Heart right ventricle (tissue), 16 donors: ENCODE measurements at regions not wholly inside any gene's neighbourhood (a gene's known extent, or its start where the extent isn't known, plus 50 kb on each side); places are given as distances from the start of the nearest gene placed in this dataset.

Experiments used
- ATAC-seq, 8 donors: fragments of 200-7000 bp; cut with Tn5 transposase; one replicate each; pipeline ENCODE4 v1.9.1; 2020; ENCODE audit warnings: mild to moderate bottlenecking in 8 of 8, moderate library complexity in 8 of 8, moderate number of reproducible peaks in 1 of 8
- DNase-seq, 2 donors: peaks; one replicate each; pipeline ENCODE4 v3.0.0-alpha.2; 2020
- H3K27ac ChIP-seq, 10 donors: fragments of 200-600 bp; sonication (generic) in 2 of 10; one replicate each; pipeline versions ENCODE4 v1.5.0 to v1.8.0; 2020 to 2022; ENCODE audit warnings: mild to moderate bottlenecking in 3 of 10
- H3K27me3 ChIP-seq, 7 donors: fragments of 200-600 bp; one replicate each; pipeline ENCODE4 v1.8.0; 2021 to 2022; ENCODE audit warnings: mild to moderate bottlenecking in 2 of 7
- H3K36me3 ChIP-seq, 9 donors: fragments of 200-600 bp; sonication (generic) in 1 of 9; one replicate each; pipeline versions ENCODE4 v1.5.0 to v1.8.0; 2020 to 2022; ENCODE audit warnings: mild to moderate bottlenecking in 2 of 9
- H3K4me1 ChIP-seq, 9 donors: fragments of 200-600 bp; sonication (generic) in 1 of 9; one replicate each; pipeline versions ENCODE4 v1.5.0 to v1.8.0; 2020 to 2022; ENCODE audit warnings: mild to moderate bottlenecking in 4 of 9
- H3K4me3 ChIP-seq, 10 donors: fragments of 200-600 bp; sonication (generic) in 2 of 10; one replicate each; pipeline versions ENCODE4 v1.5.0 to v1.8.0; 2020 to 2022; ENCODE audit warnings: mild to moderate bottlenecking in 7 of 10, moderate library complexity in 2 of 10
- H3K9me3 ChIP-seq, 11 donors: fragments of 200-600 bp in 10 of 11; sonication (generic) in 2 of 11; one replicate each; pipeline versions ENCODE4 v1.5.0 to v1.8.0; 2013 to 2022; ENCODE audit warnings: mild to moderate bottlenecking in 2 of 11, control low read depth in 1 of 11, moderate library complexity in 1 of 11
- CTCF ChIP-seq, 9 donors: fragments of 200-600 bp; sonication (generic) in 2 of 9; IDR thresholded peaks; one replicate each; pipeline versions ENCODE4 v1.5.0 to v1.8.0; 2021 to 2022; ENCODE audit warnings: antibody characterized with exemption in 9 of 9, mild to moderate bottlenecking in 5 of 9, moderate library complexity in 1 of 9
- WGBS, 2 donors: extraction: QIAGEN DNeasy Blood & Tissue Kit; methylation state at CpG; one replicate each; pipeline ENCODE4 v1.1.7; 2013; ENCODE audit warnings: inconsistent platforms in 1 of 2; 5-methylcytosine and 5-hydroxymethylcytosine counted together
- intact Hi-C, 10 donors: fragments of 100-400 bp; cut with DNase I; formaldehyde crosslinking; loops; one replicate each; pipeline versions ENCODE4 v1.11.1 to v1.14.2; 2022
- donor health status: Arrhythmogenic right ventricular cardiomyopathy.
- donor health status: ischemic (EF 13 %, LVEDD 7.1; RV severe dilation, severe dysfunction).
- donor health status: healthy with polysubstance abuse.
- donor health status: DM: no; HTN: yes; CAD: no.
- donor health status: DM: no; HTN: no; CAD: no.
- donor health status: ischemic (EF 25% LVEDD 6.9; RV normal size, moderate dysfunction).
- donor health status: ischemic (EF 25% LVEDD 5.7; RV mildly dilated, moderate dysfunction).
- donor health status: healthy.
- donor health status: DM: yes; HTN: yes; CAD: no.
- donor health status: Ischemic cardiomyopathy.
- donor health status: ischemic (EF 35%, LVEDD 5.7; RV mildly dilated, moderate dysfunction).
- donor health status: nonischemic (EF 11% LVEDD 7.7; RV severe dilation, severe dysfunction).
- donor health status: DM: yes; HTN: yes; CAD: no.
- donor health status: PGD.
- donor health status: ischemic (EF 29% LVEDD 5.4; RV normal size, mild dysfunction).
- donor health status: nonischemic (EF 23%, LVEDD 6.1; RV moderate dilation, normal function).

GRCh38 chr11:70572974-70573260, 174.6 kb downstream of the CTTN start:
- no peak overlapping the region for H3K27ac ChIP-seq
- H3K4me1 ChIP-seq: peaks cover 0 to 13% (median 9%) of the 10 kb centered on the region in 9 donors
- H3K4me3 ChIP-seq: no peak overlapping the region
- H3K36me3 ChIP-seq: no peaks in the 10 kb centered on the region
- ATAC-seq (no peak), DNase-seq (no peak)
- H3K27me3 ChIP-seq: peaks cover 0 to 9% (median 5%) of the 10 kb centered on the region in 7 donors
- 96% methylated on average over 18 of the region's 18 CpGs for WGBS, 2 donors
- H3K9me3 ChIP-seq: no peaks in the 10 kb centered on the region
- TF ChIP-seq CTCF (IDR thresholded peaks at IDR 0.05): no peak
- intact Hi-C loops: no loop called here

DNA sequence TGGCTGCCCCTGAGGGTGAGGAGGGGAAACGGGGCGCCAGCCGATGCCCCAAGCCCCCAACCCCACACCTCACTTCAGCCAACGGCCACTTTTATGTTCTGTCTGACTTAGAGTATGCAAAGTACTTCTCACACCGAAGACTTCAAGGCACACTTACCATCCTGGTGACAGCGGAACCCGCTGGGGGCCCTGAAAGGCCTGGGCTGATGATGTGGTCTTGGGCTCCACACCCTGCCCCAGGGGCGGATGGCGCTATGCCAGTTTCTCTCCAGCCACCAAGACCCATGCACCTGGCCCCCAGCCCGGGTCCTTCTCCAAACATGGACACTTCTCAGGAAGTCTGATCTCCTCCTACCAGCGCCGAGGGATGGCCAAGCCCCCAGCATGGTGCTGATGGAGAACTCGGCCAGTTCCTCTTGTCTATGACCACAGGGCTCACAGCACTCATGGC, 175.4 kb downstream of the CTTN start:
- intact Hi-C loops: no loop called here
- Histone ChIP-seq H3K36me3 (no peaks in the 10 kb centered on the region), H3K4me3 (no peak overlapping the region), H3K27ac (no peak overlapping the region), H3K9me3 (no peaks in the 10 kb centered on the region), H3K27me3 (peaks cover 0 to 9% (median 5%) of the 10 kb centered on the region in 7 donors), H3K4me1 (peaks cover 0 to 5% (median 4%) of the 10 kb centered on the region in 9 donors)
- no peak for TF ChIP-seq CTCF (IDR thresholded peaks at IDR 0.05)
- ATAC-seq (no peak), DNase-seq (no peak)
- 83 to 86% methylated on average over 13 of the region's 13 CpGs for WGBS, 2 donors

- Histone ChIP-seq H3K36me3 (no peaks in the 10 kb centered on the region), H3K4me3 (no peak overlapping the region), H3K27me3 (peaks cover 0 to 9% (median 5%) of the 10 kb centered on the region in 7 donors), H3K9me3 (no peaks in the 10 kb centered on the region), H3K27ac (no peak overlapping the region), H3K4me1 (no peaks in the 10 kb centered on the region)
- DNase-seq (no peak), ATAC-seq (no peak)
- intact Hi-C loops: no loop called here
- no peak for TF ChIP-seq CTCF (IDR thresholded peaks at IDR 0.05)
- 73 to 80% methylated on average over 12 of the region's 12 CpGs for WGBS, 2 donors
Observed at GRCh38 chr11:70574725-70575347, 176.5 kb downstream of the CTTN start.

DNA sequence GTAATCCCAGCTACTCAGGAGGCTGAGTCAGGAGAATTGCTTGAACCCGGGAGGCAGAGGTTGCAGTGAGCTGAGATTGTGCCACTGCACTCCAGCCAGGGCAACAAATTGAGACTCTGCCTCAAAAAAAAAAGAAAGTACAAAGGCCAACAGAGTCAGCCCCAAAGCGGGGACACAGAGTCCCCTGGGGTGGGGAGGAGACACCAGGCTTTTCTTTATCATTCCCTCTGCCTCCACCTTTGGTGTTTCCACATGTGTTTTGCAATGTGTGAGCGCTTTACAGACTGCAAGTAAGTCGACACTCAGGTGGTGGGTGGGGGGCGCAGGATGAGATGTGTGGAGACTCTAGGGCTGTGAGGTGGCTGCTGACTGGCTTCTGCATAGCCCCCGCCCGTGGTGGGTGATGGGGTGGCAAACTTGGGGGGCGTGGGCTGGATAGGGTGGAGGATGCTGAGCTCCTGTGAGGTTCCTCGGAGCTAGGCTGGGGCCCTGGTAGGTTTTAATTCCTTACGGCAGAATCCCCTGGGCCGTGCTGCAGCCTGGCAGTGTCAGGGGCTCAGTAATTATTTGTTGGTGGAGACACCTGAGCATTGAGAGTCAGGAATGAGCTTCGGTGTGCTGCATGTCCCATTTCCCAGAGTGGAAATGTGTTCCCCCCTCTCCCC, 177.2 kb downstream of the CTTN start:
- no peak for ATAC-seq
- Histone ChIP-seq H3K4me1 (no peaks in the 10 kb centered on the region), H3K27me3 (peaks cover 0 to 9% (median 5%) of the 10 kb centered on the region in 7 donors), H3K27ac (no peak overlapping the region), H3K36me3 (no peaks in the 10 kb centered on the region), H3K9me3 (no peaks in the 10 kb centered on the region), H3K4me3 (no peak overlapping the region)
- WGBS, 2 donors: 81 to 83% methylated on average over 12 of the region's 12 CpGs
- no peak for DNase-seq
- intact Hi-C loops: no loop called here
- no peak for TF ChIP-seq CTCF (IDR thresholded peaks at IDR 0.05)
